HG03521 (cell line): ENCODE measurements at regions not wholly inside any gene's neighbourhood (a gene's known extent, or its start where the extent isn't known, plus 50 kb on each side); places are given as distances from the start of the nearest gene placed in this dataset.

Experiments
- ATAC-seq: cut with Tn5 transposase; IDR thresholded peaks from one replicate; pipeline ENCODE4 v1.9.1; 2021; ENCODE audit warnings: mild to moderate bottlenecking, moderate library complexity; ENCODE audit not compliant: unreplicated experiment

GRCh38 chr4:138085736-138086305, 156.3 kb downstream of the SLC7A11 start:
- no peak for ATAC-seq

DNA sequence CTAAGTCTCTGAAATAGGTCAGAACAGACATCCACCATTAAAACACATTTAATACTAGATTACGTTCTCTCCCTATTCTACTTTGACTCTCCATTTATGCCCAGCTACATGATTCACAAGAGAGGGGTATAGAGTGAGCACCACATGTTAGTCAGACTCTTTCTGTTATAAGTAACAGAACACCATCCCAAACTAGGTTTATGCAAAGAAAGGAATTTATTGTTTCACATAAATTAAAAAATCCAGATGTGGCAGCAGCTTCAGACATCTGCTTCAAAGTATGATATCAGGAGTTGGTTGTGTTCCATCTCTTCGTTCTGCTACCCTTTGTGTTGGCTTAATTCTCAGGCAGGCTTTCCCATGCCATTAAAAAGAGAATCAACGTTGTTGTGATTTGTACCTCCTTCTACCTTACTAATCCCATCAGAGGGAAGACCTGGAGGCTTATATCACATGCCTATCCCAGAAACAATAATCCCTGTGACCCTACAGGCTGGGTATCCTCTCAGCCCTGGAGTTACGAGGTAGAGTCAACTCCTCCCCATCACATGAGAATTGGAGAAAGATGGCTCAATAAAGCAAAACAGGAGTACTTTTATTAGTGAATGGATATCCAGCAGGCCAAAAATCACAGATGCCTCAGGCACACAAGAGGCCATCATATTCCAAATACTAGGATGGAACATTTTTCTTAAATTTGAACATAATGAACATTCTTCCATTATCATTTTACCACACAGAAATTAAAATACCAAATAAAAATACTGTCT, 163.2 kb downstream of the SLC7A11 start:
- no peak for ATAC-seq

DNA sequence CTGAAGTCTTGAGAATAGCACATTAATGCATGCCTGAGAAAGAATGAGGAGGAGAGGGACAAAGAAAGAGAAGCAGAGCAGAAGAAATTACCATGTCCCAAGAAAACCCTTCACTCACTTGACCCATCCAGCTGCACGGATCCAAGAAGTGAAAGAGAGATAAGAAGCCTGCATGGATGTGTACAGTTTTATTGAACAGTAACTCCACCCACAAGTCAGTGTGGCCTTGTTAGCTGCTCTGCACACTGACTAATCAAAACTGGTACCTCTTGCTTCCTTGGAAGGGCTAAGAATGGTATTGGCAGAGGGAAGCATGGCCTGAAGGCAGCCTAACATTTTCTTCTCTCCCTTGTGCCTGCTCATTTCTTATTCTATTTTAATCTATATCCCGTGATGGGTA, 163.9 kb downstream of the SLC7A11 start:
- ATAC-seq, result no peak

- ATAC-seq, result no peak
These were observed 165.6 kb downstream of the SLC7A11 start for GRCh38 chr4:138076561-138076960.

- ATAC-seq, result no peak
These were observed 171.3 kb downstream of the SLC7A11 start for GRCh38 chr4:138070816-138071215.

GRCh38 chr4:138063581-138063980, 178.6 kb downstream of the SLC7A11 start:
- ATAC-seq, result peak; percentile 56

DNA sequence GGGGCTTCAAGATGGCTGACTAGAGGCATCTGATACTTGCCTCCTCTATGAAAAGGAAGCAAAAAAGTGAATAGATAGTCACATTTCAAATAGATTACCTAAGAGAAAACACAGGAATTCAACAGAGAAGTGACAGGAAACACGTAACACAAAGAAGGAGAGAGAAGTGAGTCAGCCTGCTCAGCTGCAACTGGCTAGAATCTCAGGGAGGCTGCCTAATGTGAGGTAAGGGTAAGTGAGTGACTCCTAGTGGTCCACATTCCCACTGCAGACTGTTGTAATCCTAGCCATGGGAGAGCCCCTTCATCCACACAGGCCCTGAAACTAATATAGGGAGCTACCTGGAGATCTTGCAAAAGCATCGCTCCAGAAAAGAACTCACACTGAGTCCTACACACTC, 179.2 kb downstream of the SLC7A11 start:
- no peak for ATAC-seq

DNA sequence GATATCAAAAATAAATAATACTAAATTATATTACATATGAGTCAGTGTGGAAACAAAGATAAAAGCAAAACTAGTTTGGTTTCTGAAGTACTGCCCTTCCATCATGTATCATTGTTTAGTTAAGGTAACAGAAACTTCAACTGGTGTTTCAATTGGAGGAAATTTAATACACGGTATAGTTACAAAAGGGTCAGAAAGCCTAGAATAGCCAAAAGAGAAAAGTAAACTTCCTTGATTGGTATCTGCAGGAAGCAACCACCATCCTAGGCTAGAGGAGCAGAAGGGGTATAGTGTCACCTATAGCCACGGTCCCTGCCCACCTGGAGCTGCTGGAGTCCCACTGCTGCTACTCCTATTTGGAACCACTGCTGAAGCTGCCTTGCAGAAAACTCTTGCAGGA, 185.6 kb downstream of the SLC7A11 start:
- no peak for ATAC-seq

DNA sequence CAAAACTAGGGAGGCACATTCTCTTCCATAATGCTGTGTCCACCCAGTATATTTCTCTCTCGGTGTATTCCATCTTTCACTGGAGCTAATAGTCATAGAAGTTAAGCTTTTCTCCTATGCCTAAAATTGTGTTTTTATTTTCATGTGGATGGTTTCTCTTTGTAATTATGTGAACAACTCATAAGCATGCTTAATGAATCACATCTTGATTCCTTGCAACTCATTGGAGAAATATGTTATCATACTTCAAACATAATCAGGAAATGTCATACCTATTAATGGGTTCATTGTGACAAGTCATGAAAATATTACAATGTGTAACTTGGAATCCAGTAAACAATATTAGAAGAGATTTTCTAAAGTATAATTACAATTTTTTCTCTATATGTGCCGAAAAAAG, 186.3 kb downstream of the SLC7A11 start:
- no peak for ATAC-seq

DNA sequence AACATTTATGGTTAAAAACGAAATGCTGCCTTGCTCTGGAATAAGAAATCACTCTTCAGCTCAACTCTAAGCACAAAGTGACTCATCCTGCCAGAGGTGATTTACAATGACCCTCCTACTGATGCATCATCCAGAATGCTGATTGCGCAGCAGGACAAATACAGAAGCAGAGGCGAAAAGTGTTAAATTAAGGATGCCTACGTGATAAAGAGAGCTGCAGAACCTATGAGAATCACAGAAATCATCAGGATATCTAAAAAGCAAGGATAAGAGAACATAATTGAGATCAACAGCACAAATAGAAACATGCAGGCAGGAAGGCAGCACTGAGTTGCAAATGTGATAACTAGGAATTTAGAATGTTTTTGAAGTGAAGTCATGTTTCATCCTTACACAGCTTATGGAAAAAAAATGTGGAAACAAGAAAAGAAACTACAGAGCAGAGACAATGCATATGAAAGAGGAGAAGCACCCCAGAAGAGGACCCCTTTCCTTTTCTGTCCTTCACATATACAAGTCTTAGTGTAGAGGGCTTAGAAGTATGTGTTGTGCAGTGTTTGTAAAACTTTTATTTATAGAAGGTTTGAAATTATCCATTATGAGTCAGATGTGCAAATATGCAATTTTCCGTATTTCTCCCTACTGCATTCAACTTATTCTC, 188.4 kb downstream of the SLC7A11 start:
- no peak for ATAC-seq

DNA sequence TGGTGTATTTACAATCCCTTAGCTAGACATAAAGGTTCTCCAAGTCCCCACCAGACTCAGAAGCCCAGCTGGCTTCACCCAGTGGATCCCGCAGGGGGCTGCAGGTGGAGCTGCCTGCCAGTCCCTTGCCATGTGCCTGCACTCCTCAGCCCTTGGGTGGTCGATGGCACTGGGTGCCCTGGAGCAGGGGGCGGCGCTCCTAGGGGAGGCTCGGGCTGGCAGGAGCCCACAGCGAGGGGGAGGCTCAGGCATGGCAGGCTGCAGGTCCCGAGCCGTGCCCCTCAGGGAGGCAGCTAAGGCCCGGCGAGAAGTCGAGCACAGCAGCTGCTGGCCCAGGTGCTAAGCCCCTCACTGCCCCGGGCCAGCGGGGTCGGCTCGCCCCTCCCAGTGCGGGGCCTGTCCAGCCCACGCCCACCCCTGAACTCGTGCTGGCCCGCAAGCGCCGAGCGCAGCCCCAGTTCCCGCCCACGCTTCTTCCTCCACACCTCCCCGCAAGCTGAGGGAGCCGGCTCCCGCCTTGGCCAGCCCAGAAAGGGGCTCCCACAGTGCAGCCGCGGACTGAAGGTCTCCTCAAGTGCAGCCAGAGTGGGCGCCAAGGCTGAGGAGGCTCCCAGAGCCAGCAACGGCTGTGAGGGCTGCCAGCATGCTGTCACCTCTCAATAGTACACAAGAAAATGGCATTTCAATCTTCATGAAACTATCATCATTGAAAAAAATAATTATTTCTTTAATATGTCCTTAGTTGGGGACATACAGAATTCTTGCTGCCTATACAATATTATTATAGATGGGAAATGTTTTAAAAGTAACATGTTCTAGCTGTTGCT, 189.1 kb downstream of the SLC7A11 start:
- ATAC-seq, result no peak

- no peak for ATAC-seq
These were observed 191.0 kb downstream of the SLC7A11 start for GRCh38 chr4:138051157-138051556.

GRCh38 chr4:138050601-138051000, 191.5 kb downstream of the SLC7A11 start:
- no peak for ATAC-seq

- no peak for ATAC-seq
These were observed 192.8 kb downstream of the SLC7A11 start for GRCh38 chr4:138049355-138049754.

GRCh38 chr4:138047290-138047689, 194.9 kb downstream of the SLC7A11 start:
- no peak for ATAC-seq

GRCh38 chr4:138045036-138045435, 197.1 kb downstream of the SLC7A11 start:
- ATAC-seq, result no peak

DNA sequence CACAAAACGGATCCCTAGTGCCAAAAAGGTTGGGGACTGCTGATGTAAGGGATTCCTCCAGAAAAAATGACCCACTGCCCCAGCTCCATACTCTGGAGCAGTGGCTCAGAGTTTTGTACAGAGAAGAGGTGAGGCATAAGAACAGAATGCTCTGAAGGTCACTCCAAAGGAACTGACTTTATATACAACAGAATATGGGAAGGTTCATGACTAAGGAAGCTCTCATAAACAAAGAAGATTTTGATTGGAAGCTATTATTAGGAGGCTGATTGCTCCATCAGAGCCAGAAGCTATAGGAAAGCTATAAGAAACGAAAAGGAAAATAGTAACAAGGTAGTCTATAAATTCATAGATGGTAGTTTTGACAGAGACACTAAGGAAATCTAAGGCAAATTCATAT, 203.1 kb downstream of the SLC7A11 start:
- no peak for ATAC-seq

DNA sequence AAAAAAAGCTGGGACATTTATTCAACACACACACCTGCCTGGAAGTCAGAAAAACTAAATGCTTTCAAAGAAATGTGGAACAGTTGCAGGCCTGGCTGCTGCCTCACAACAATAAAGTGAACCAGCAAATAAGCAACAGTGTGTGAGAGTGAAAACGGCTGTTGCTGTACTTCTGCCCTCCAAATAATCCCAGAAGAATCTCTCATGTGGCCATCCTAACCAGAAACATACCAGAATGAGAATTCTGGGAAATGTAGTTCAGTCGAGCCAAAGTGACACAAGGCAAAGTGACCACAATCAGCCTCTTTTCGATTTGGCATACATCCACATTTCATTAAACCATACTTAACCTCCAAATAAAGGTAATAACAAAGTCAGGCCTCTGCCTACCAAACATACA, 204.5 kb downstream of the SLC7A11 start:
- ATAC-seq, result no peak

DNA sequence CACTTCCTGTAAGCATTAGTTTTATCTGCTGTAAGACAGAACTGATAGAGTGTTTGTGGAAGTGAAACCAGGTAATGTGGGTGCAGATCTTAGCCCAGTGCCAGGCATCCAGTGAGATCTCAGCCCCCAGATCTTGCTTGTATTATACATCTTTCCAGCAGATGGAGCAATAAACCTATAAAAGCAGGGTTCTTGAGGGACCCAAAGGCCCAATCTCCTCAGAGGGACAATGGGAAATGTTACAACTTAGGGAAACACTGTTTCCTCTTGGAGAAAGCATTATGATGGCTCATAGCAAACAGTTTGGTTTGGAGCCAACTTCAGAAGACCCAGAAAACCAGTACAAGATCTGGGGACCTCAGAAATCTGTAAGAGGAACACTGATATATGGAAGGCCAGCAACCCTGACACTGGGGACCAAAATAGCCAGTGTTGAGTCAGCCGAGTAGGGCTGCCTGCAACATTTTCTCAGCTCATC, 206.3 kb downstream of the SLC7A11 start:
- ATAC-seq, result peak; percentile 100

DNA sequence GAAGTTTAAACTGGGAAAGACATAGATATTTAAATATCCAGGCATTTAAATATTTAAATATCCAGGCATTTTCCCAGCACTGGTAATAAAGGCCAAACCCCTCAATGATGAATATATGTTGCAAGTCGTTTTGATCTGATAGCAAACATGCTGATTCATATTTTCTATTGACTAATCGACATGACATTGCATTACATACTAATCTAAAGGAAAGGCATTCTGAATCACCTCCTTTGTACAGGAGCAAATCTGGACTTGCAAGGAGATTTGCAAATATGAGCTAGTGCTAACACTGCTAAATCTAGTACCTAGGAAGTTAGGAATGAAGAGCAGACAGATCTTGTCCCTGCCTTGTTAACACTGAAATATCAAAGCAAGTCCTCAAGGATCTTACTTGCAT, 207.3 kb downstream of the SLC7A11 start:
- ATAC-seq, result no peak

GRCh38 chr4:138032222-138032621, 209.9 kb downstream of the SLC7A11 start:
- ATAC-seq, result no peak
